ENCODE measurements at regions not wholly inside any gene's neighbourhood (a gene's known extent, or its start where the extent isn't known, plus 50 kb on each side); places are given as distances from the start of the nearest gene placed in this dataset.

GRCh38 chr13:100809856-100810255 lies 135.3 kb upstream of the TMTC4 start:
- TF ChIP-seq CTCF (IDR thresholded peaks at IDR 0.05; ENCODE audit: insufficient read depth, low read depth, low read length) = no peak
- ChIA-PET CTCF (no interaction called here), POLR2A (no interaction called here)
- no peak for DNase-seq (ENCODE audit: low read depth)
- Histone ChIP-seq H3K4me3 (ENCODE audit: low read depth, low read length) (no peak overlapping the region), H3K27me3 (ENCODE audit: control insufficient read depth, insufficient read depth, low read length) (no peaks in the 10 kb centered on the region), H3K36me3 (ENCODE audit: control insufficient read depth, insufficient read depth, low read length) (no peaks in the 10 kb centered on the region)

- Histone ChIP-seq H3K36me3 (ENCODE audit: control insufficient read depth, insufficient read depth, low read length) (no peaks in the 10 kb centered on the region), H3K27me3 (ENCODE audit: control insufficient read depth, insufficient read depth, low read length) (no peaks in the 10 kb centered on the region), H3K4me3 (ENCODE audit: low read depth, low read length) (no peak overlapping the region)
- DNase-seq (ENCODE audit: low read depth) = no peak
- POLR2A ChIA-PET = no interaction called here
- CTCF ChIA-PET = no interaction called here
- no peak for TF ChIP-seq CTCF (IDR thresholded peaks at IDR 0.05; ENCODE audit: insufficient read depth, low read depth, low read length)
Measured at GRCh38 chr13:100809129-100809390, 134.5 kb upstream of the TMTC4 start.

GRCh38 chr13:100808330-100809128 lies 133.9 kb upstream of the TMTC4 start:
- CTCF ChIA-PET = interaction anchor here (0.6 kb wide), 1 partner anchor 35 kb away, joined by 3 read pairs; no protein-coding TSS in a partner anchor
- Histone ChIP-seq H3K36me3 (ENCODE audit: control insufficient read depth, insufficient read depth, low read length) (no peaks in the 10 kb centered on the region), H3K27me3 (ENCODE audit: control insufficient read depth, insufficient read depth, low read length) (no peaks in the 10 kb centered on the region), H3K4me3 (ENCODE audit: low read depth, low read length) (no peak overlapping the region)
- TF ChIP-seq CTCF (IDR thresholded peaks at IDR 0.05; ENCODE audit: insufficient read depth, low read depth, low read length) = no peak
- POLR2A ChIA-PET = no interaction called here
- DNase-seq (ENCODE audit: low read depth) = no peak

GRCh38 chr13:100803091-100803490 lies 128.5 kb upstream of the TMTC4 start:
- TF ChIP-seq CTCF (IDR thresholded peaks at IDR 0.05; ENCODE audit: insufficient read depth, low read depth, low read length) = no peak
- CTCF ChIA-PET = no interaction called here
- POLR2A ChIA-PET = no interaction called here
- Histone ChIP-seq H3K27me3 (ENCODE audit: control insufficient read depth, insufficient read depth, low read length) (no peaks in the 10 kb centered on the region), H3K36me3 (ENCODE audit: control insufficient read depth, insufficient read depth, low read length) (no peaks in the 10 kb centered on the region), H3K4me3 (ENCODE audit: low read depth, low read length) (no peak overlapping the region)
- DNase-seq (ENCODE audit: low read depth) = no peak

GRCh38 chr13:100800283-100800875 lies 125.8 kb upstream of the TMTC4 start:
- H3K4me3 ChIP-seq (ENCODE audit: low read depth, low read length) = no peak overlapping the region
- DNase-seq (ENCODE audit: low read depth) = no peak
- ChIA-PET POLR2A (no interaction called here), CTCF (no interaction called here)
- H3K36me3 ChIP-seq (ENCODE audit: control insufficient read depth, insufficient read depth, low read length) = no peaks in the 10 kb centered on the region
- TF ChIP-seq CTCF (IDR thresholded peaks at IDR 0.05; ENCODE audit: insufficient read depth, low read depth, low read length) = no peak
- no peaks in the 10 kb centered on the region for H3K27me3 ChIP-seq (ENCODE audit: control insufficient read depth, insufficient read depth, low read length)

All from BJ (cell line).